GM13976 (cell line): ENCODE measurements at regions not wholly inside any gene's neighbourhood (a gene's known extent, or its start where the extent isn't known, plus 50 kb on each side); places are given as distances from the start of the nearest gene placed in this dataset.
"Not testable (repeated sequence)": the region's sequence is repeated elsewhere in the genome, so short reads cannot be mapped to it uniquely, and the experiment has no call there.

Experiments used
- DNase-seq: peaks from one replicate; pipeline ENCODE4 v3.0.0; 2012; ENCODE audit warnings: low spot score
- in situ Hi-C: fragments of 300-500 bp; cut with MboI; formaldehyde crosslinking; loops from one replicate; pipeline ENCODE4 v1.12.0; 2022; ENCODE audit warnings: low sequenced_read_pairs, mixed read lengths, inconsistent platforms; ENCODE audit not compliant: unreplicated experiment
- TF ChIP-seq, protein P1 (sequence below): IDR thresholded peaks from 2 replicates; pipeline ENCODE4 v1.5.1; 2012; ENCODE audit warnings: borderline replicate concordance, mild to moderate bottlenecking; ENCODE audit not compliant: insufficient read depth; ENCODE audit errors: extremely low read depth, missing control alignments, control extremely low read depth

DNA sequence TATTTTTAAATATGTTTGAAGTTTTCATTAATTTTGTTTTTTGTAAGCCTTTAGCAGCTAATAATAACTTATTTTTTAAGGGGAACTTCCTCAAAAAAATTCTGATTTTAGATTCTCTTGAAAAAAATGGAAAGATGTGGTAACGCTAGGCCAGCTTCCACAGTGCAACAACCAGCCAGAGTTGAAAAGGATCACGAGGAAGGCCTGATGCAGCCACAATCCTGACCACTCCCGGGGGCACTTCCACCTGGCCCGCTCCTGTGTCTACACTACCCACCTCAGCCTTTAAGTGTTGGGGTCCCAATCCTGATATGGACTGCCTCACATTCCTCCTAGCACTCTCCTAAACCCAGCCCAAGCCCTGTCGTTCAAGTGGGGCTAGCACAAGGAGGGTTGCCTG lies 101.1 kb downstream of the TMEM17 start:
- DNase-seq = no peak
- TF ChIP-seq, protein P1, sequence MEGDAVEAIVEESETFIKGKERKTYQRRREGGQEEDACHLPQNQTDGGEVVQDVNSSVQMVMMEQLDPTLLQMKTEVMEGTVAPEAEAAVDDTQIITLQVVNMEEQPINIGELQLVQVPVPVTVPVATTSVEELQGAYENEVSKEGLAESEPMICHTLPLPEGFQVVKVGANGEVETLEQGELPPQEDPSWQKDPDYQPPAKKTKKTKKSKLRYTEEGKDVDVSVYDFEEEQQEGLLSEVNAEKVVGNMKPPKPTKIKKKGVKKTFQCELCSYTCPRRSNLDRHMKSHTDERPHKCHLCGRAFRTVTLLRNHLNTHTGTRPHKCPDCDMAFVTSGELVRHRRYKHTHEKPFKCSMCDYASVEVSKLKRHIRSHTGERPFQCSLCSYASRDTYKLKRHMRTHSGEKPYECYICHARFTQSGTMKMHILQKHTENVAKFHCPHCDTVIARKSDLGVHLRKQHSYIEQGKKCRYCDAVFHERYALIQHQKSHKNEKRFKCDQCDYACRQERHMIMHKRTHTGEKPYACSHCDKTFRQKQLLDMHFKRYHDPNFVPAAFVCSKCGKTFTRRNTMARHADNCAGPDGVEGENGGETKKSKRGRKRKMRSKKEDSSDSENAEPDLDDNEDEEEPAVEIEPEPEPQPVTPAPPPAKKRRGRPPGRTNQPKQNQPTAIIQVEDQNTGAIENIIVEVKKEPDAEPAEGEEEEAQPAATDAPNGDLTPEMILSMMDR = no peak
- in situ Hi-C loops = no loop called here

DNA sequence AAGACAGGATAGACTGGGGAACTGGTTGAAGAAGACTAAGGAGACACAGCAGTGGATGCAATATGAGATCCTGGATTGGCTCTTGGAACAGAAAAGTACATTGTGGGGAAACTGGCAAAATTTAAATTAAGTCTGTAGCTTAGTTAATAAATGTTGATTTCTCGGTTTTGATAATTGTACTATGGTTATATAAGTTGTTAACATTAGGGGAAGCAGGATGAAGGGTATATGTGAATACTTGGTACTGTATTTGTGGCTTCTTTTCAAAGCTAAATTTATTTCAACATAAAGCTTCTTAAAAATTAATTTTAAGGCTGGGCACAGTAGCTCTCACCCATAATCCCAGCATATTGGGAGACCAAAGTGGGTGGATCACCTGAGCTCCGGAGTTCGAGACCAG lies 103.8 kb downstream of the TMEM17 start:
- TF ChIP-seq, protein P1 = no peak
- DNase-seq = no peak
- in situ Hi-C loops = no loop called here

DNA sequence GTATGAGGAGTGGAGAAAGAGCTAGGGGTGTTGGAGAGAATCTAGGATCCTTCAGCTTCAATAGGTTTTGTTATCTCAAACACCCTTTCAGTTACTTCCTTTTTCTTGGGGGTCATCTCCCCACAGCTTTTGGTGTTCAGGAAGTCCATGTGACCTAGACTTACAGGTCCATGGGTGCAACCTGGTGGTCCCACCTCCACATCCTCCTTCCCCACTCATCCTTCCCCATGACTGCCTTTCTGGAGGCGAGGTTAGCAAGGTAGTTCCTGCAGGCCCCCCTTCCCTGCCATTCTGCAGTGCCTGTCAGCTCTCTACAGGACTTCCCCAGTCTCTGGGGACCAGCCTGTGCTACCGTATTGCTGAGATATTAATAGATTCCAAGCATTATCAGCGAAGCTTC lies 107.6 kb downstream of the TMEM17 start:
- in situ Hi-C loops = no loop called here

DNA sequence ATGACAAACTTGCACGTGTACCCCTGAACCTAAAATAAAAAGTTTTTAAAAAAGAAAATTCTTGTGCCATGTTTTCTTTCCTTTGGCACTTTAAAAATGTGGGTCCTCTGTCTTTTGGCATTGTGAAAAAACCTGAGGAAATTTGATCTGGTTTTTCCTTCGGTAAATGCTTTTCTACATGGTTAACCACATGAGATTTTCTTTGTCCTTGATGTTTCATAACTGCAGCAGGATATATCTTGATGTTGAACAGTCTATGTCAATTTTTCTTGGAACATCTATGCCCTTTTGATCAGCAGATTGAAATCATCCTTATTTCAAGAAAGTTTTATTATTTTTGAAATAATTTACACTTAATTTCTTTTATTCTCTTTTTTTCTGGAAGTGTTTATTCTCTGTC lies 109.1 kb downstream of the TMEM17 start:
- DNase-seq = no peak
- in situ Hi-C loops = no loop called here
- TF ChIP-seq, protein P1 = no peak

More for the DNA sequence above, 107.6 kb downstream of the TMEM17 start:
- TF ChIP-seq, protein P1 = no peak
- peak; percentile 46 for DNase-seq

DNA sequence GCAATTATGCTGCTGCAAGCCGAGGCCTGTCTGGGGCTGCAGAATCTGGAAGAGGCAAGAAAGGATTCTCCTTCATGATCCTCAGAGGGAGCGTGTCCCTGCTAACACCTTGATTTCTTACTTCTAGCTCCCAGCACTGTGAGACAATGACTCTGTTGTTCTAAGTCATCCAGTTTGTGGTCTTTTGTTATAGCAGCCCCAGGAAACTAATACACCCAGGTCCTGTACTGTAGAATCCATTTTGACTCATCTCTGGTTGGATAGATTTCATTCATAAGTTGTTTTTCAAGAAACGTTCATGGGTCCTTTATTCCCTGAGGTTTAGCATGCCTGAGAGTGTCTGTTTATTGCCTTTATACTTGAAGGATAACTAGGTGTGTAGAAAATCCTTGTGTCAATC lies 112.7 kb downstream of the TMEM17 start:
- TF ChIP-seq, protein P1 = no peak
- in situ Hi-C loops = no loop called here
- no peak for DNase-seq

DNA sequence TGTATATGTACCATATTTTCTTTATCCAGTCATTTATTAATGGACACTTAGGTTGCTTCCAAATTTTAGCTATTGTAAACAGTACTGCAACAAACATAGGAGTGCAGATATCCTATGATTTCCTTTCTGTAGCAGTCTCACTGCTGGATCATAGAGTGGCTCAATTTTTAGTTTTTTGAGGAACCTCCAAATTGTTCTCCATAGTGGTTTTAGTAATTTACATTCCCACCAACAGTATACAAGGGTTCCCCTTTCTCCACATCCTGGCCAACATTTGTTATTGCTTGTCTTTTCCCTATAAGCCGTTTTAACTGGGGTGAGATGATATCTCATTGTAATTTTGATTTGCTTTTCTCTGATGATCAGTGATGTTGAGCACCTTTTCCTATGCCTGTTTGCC lies 114.3 kb downstream of the TMEM17 start:
- in situ Hi-C loops = no loop called here
- DNase-seq = no peak
- TF ChIP-seq, protein P1 = no peak

DNA sequence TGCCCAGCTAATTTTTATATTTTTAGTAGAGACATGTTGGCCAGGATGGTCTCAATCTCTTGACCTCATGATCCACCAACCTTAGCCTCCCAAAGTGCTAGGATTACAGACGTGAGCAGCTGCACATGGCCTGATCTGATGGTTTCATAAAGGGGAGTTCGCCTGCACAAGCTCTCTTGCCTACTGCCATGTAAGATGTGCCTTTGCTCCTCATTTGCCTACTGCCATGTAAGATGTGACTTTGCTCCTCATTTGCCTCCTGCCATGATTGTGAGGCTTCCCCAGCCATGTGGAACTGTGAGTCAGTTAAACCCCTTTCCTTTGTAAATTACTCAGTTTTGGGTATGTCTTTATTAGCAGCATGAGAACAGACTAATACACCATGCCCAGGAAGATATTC lies 119.6 kb downstream of the TMEM17 start:
- DNase-seq, in situ Hi-C loops: not testable (repeated sequence)
